B cell (primary cell): ENCODE measurements at regions not wholly inside any gene's neighbourhood (a gene's known extent, or its start where the extent isn't known, plus 50 kb on each side); places are given as distances from the start of the nearest gene placed in this dataset.

Experiments used
- EZH2 ChIP-seq: IDR thresholded peaks from 2 replicates; pipeline ENCODE4 v1.6.1; 2012; ENCODE audit warnings: borderline replicate concordance, low read depth, mild to moderate bottlenecking, moderate library complexity, low read length; ENCODE audit not compliant: insufficient read depth, poor library complexity, severe bottlenecking
- TF ChIP-seq, protein P1 (sequence below): fragments of 200-600 bp; IDR thresholded peaks from one replicate; pipeline ENCODE4 v1.8.0; 2022; ENCODE audit warnings: antibody characterized with exemption, mild to moderate bottlenecking

DNA sequence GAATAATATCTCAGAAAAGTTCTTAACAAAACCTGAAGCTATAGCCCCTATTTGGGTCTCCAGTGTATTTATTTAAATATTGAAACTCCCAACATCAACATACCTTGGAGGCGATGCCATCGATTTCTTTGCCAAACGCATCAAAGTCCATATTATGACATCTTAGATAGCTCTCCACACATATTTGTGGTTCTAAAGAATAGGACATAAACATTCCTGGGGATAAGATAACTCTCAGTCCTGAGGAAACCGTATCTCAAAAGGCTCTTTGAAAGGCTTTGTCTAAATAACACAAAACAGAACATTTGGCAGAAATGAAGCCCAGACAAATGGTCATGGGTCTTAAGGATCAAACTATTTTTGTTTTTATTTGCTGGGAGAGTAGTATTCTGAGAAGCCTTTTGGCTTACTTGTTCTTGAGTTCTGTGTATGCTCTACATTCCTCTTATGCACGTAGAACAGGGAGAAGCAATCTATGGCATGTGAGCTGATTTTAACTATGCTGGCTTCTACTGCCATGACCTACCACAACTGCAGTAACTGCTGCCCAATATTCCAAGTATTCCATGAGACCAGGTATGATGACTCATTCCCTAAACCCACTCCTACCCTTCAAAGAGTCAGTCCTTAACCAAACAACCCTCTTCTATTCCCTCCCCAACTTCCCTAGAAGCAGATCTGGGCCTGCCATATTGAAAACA is 279.0 kb upstream of the ZFHX3 start:
- TF ChIP-seq, protein P1, sequence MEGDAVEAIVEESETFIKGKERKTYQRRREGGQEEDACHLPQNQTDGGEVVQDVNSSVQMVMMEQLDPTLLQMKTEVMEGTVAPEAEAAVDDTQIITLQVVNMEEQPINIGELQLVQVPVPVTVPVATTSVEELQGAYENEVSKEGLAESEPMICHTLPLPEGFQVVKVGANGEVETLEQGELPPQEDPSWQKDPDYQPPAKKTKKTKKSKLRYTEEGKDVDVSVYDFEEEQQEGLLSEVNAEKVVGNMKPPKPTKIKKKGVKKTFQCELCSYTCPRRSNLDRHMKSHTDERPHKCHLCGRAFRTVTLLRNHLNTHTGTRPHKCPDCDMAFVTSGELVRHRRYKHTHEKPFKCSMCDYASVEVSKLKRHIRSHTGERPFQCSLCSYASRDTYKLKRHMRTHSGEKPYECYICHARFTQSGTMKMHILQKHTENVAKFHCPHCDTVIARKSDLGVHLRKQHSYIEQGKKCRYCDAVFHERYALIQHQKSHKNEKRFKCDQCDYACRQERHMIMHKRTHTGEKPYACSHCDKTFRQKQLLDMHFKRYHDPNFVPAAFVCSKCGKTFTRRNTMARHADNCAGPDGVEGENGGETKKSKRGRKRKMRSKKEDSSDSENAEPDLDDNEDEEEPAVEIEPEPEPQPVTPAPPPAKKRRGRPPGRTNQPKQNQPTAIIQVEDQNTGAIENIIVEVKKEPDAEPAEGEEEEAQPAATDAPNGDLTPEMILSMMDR = no peak
- no peak for TF ChIP-seq EZH2
